HepG2 (cell line): ENCODE measurements at regions not wholly inside any gene's neighbourhood (a gene's known extent, or its start where the extent isn't known, plus 50 kb on each side); places are given as distances from the start of the nearest gene placed in this dataset.

Source experiments
- NKX3-1 ChIP-seq: sonication (generic); formaldehyde crosslinking; IDR thresholded peaks from 2 replicates; pipeline ENCODE4 v1.5.0; 2020; ENCODE audit warnings: missing genetic modification reagents
- NRL ChIP-seq: sonication (generic); formaldehyde crosslinking; IDR thresholded peaks from 2 replicates; pipeline ENCODE4 v1.5.0; 2020; ENCODE audit warnings: missing genetic modification reagents, mild to moderate bottlenecking, moderate library complexity, borderline replicate concordance
- PRDM4 ChIP-seq: sonication (generic); formaldehyde crosslinking; IDR thresholded peaks from 2 replicates; pipeline ENCODE4 v1.9.0; 2021; ENCODE audit warnings: missing genetic modification reagents, borderline replicate concordance
- REPIN1 ChIP-seq: sonication (generic); formaldehyde crosslinking; IDR thresholded peaks from 2 replicates; pipeline ENCODE4 v1.8.0; 2022; ENCODE audit warnings: missing genetic modification reagents, low read depth, mild to moderate bottlenecking, borderline replicate concordance
- SIN3A ChIP-seq: IDR thresholded peaks from 2 replicates; pipeline ENCODE4 v1.6.1; 2011; ENCODE audit warnings: low read depth, mild to moderate bottlenecking, control low read depth, low read length, borderline replicate concordance
- SOX13 ChIP-seq, 3 experiments: fragments of 450-650 bp in 1 of 3; sonication (generic) in 1 of 3; formaldehyde crosslinking in 1 of 3; IDR thresholded peaks in 2 of 3; conservative IDR thresholded peaks in 1 of 3; 2 replicates each; pipeline versions ENCODE4 v1.5.0 to v1.6.1; 2016 to 2020; ENCODE audit warnings: antibody characterized with exemption in 1 of 3, mild to moderate bottlenecking in 1 of 3, missing compliant biosample characterization in 1 of 3, missing genetic modification reagents in 1 of 3, moderate library complexity in 1 of 3
- THRA ChIP-seq: sonication (generic); formaldehyde crosslinking; IDR thresholded peaks from 2 replicates; pipeline ENCODE4 v1.4.0; 2020; ENCODE audit warnings: missing genetic modification reagents, borderline replicate concordance
- TMF1 ChIP-seq: sonication (generic); formaldehyde crosslinking; IDR thresholded peaks from 2 replicates; pipeline ENCODE4 v1.8.1; 2022; ENCODE audit warnings: low read depth, missing genetic modification reagents
- TOE1 ChIP-seq: sonication (generic); formaldehyde crosslinking; IDR thresholded peaks from 2 replicates; pipeline ENCODE4 v1.4.0; 2020; ENCODE audit warnings: mild to moderate bottlenecking, missing genetic modification reagents
- ZNF260 ChIP-seq: sonication (generic); formaldehyde crosslinking; IDR thresholded peaks from 2 replicates; pipeline ENCODE4 v1.4.0; 2020; ENCODE audit warnings: missing genetic modification reagents, low read depth, mild to moderate bottlenecking, borderline replicate concordance
- ZNF317 ChIP-seq: sonication (generic); formaldehyde crosslinking; IDR thresholded peaks from 2 replicates; pipeline ENCODE4 v1.5.0; 2020; ENCODE audit warnings: mild to moderate bottlenecking, missing genetic modification reagents
- ZNF331 ChIP-seq: sonication (generic); formaldehyde crosslinking; IDR thresholded peaks from 2 replicates; pipeline ENCODE4 v1.4.0; 2020; ENCODE audit warnings: missing genetic modification reagents
- ZNF343 ChIP-seq: sonication (generic); formaldehyde crosslinking; IDR thresholded peaks from 2 replicates; pipeline ENCODE4 v1.4.0; 2020; ENCODE audit warnings: mild to moderate bottlenecking, missing genetic modification reagents
- ZNF431 ChIP-seq: sonication (generic); formaldehyde crosslinking; IDR thresholded peaks from 2 replicates; pipeline ENCODE4 v1.9.0; 2022; ENCODE audit warnings: missing genetic modification reagents, low read depth, mild to moderate bottlenecking, borderline replicate concordance
- ZNF556 ChIP-seq: sonication (generic); formaldehyde crosslinking; IDR thresholded peaks from 2 replicates; pipeline ENCODE4 v1.4.0; 2020; ENCODE audit warnings: mild to moderate bottlenecking, missing genetic modification reagents, borderline replicate concordance
- ZNF792 ChIP-seq: IDR thresholded peaks from 2 replicates; pipeline ENCODE4 v1.6.1; 2016
- ZSCAN22 ChIP-seq: sonication (generic); formaldehyde crosslinking; IDR thresholded peaks from 2 replicates; pipeline ENCODE4 v1.4.0; 2020; ENCODE audit warnings: mild to moderate bottlenecking, missing genetic modification reagents
- ZZZ3 ChIP-seq: sonication (generic); formaldehyde crosslinking; IDR thresholded peaks from 2 replicates; pipeline ENCODE4 v1.4.0; 2020; ENCODE audit warnings: missing genetic modification reagents, mild to moderate bottlenecking, borderline replicate concordance
- TF ChIP-seq, protein P1 (sequence below): sonication (generic); formaldehyde crosslinking; IDR thresholded peaks from 2 replicates; pipeline ENCODE4 v1.5.1; 2020; ENCODE audit warnings: mild to moderate bottlenecking, moderate library complexity, missing genetic modification reagents
- TF ChIP-seq, protein P2 (sequence below): sonication (generic); formaldehyde crosslinking; IDR thresholded peaks from 2 replicates; pipeline ENCODE4 v1.5.0; 2020; ENCODE audit warnings: mild to moderate bottlenecking, missing genetic modification reagents

- TF ChIP-seq REPIN1 (0 out of 2 replicates have a peak, but pooled peaks have one; percentile 76), THRA (CRISPR knock-in tag) (no peak), ZNF556 (CRISPR knock-in tag) (no peak), ZNF260 (CRISPR knock-in tag) (no peak), TOE1 (CRISPR knock-in tag) (no peak), ZNF317 (CRISPR knock-in tag) (no peak), NRL (CRISPR knock-in tag) (0 out of 2 replicates have a peak, but pooled peaks have one; percentile 32), ZNF431 (CRISPR knock-in tag) (no peak), ZNF343 (CRISPR knock-in tag) (no peak), ZNF331 (CRISPR knock-in tag) (0 out of 2 replicates have a peak, but pooled peaks have one; percentile 31), SIN3A (no peak), ZSCAN22 (CRISPR knock-in tag) (no peak), SOX13 (IDR thresholded peaks at IDR 0.05) (no peak), SOX13 (CRISPR knock-in tag; conservative IDR thresholded peaks at IDR 0.05 in 1 of 2, IDR thresholded peaks at IDR 0.05 in 1 of 2) (peak in 1 of 2 experiments; percentile 39; a peak in 1 of 4 replicates), NKX3-1 (CRISPR knock-in tag) (no peak), ZZZ3 (no peak), ZNF792 (0 out of 2 replicates have a peak, but pooled peaks have one; percentile 43), PRDM4 (no peak), TMF1 (CRISPR knock-in tag) (0 out of 2 replicates have a peak, but pooled peaks have one; percentile 28)
- TF ChIP-seq, protein P1, sequence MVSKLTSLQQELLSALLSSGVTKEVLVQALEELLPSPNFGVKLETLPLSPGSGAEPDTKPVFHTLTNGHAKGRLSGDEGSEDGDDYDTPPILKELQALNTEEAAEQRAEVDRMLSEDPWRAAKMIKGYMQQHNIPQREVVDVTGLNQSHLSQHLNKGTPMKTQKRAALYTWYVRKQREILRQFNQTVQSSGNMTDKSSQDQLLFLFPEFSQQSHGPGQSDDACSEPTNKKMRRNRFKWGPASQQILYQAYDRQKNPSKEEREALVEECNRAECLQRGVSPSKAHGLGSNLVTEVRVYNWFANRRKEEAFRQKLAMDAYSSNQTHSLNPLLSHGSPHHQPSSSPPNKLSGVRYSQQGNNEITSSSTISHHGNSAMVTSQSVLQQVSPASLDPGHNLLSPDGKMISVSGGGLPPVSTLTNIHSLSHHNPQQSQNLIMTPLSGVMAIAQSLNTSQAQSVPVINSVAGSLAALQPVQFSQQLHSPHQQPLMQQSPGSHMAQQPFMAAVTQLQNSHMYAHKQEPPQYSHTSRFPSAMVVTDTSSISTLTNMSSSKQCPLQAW (CRISPR knock-in tag), result 0 out of 2 replicates have a peak, but pooled peaks have one; percentile 54
- TF ChIP-seq, protein P2, sequence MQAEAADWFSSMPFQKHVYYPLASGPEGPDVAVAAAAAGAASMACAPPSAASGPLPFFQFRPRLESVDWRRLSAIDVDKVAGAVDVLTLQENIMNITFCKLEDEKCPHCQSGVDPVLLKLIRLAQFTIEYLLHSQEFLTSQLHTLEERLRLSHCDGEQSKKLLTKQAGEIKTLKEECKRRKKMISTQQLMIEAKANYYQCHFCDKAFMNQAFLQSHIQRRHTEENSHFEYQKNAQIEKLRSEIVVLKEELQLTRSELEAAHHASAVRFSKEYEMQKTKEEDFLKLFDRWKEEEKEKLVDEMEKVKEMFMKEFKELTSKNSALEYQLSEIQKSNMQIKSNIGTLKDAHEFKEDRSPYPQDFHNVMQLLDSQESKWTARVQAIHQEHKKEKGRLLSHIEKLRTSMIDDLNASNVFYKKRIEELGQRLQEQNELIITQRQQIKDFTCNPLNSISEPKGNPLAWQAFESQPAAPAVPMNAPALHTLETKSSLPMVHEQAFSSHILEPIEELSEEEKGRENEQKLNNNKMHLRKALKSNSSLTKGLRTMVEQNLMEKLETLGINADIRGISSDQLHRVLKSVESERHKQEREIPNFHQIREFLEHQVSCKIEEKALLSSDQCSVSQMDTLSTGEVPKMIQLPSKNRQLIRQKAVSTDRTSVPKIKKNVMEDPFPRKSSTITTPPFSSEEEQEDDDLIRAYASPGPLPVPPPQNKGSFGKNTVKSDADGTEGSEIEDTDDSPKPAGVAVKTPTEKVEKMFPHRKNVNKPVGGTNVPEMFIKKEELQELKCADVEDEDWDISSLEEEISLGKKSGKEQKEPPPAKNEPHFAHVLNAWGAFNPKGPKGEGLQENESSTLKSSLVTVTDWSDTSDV, result no peak
These were observed 260.3 kb upstream of the TPM1 start (continued) for GRCh38 chr15:62782071-62782841.
